EH (cell line): ENCODE measurements at regions not wholly inside any gene's neighbourhood (a gene's known extent, or its start where the extent isn't known, plus 50 kb on each side); places are given as distances from the start of the nearest gene placed in this dataset.

Experiments used
- DNase-seq: peaks from one replicate; pipeline ENCODE4 v3.0.0-alpha.2; 2015; ENCODE audit warnings: low read depth

- DNase-seq = no peak
These were observed 222.9 kb downstream of the BRD1 start for GRCh38 chr22:49604732-49605302.

DNA sequence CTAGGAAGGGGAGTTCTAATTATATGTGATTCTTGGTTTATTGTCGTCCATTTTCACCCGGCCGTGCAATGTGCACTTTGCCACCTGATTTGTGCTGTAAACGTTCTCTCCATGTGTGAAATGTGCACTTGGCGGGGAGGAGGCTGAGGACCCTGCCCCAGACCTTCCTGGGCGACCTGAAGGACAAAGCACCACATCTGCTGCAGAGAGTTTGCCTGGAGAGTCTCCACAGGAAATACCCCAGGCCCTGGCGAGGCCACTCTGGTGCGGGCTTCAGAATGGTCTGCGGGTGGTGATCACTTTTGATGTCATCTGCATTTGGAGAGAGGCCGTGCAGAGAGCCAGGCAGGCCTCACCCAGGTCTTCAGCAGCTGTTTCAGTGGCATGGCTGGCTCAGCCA lies 224.7 kb downstream of the BRD1 start:
- DNase-seq = no peak

DNA sequence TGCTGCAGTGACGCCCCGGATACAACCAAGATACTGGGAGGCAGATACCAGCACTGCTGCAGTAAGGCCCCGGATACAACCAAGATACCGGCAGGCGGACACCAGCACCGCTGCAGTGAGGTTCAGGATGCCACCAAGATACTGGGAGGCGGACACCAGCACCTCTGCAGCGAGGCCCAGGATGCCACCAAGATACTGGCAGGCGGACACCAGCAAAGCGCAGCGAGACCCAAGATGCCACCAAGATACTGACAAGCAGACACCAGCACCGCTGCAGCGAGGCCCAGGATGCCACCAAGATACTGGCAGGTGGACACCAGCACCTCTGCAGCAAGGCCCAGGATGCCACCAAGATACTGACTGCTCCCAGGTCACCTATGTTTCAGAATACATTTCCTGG lies 225.2 kb downstream of the BRD1 start:
- no peak for DNase-seq

- DNase-seq = no peak
These were observed 225.9 kb downstream of the BRD1 start for GRCh38 chr22:49601614-49602321.

DNA sequence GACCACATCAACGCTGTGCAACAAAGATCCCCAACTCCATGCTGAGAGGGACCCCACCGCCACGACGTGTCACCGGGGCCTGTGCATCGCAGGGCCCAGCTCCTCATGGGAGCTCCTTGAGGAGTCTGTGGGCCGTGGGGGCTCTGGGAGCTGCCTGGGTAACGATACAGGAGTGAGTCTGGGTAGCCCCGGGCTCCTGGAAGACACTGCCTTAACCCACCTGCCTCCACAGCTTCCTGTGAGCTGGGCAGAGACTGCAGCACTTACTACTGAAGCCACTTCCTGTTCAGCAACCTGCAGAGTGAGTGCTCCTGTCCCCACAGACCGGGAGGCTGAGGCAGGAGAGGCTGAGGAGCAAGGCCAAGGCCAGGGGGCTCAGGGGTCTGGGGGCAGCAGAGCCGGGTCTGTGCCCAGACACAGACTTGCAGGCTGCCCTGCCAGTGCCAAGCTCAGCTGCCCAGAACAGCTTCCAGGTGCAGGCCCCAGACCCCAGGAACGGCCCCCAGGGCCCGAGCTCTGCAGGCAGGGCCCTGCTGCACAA lies 226.7 kb downstream of the BRD1 start:
- no peak for DNase-seq

DNA sequence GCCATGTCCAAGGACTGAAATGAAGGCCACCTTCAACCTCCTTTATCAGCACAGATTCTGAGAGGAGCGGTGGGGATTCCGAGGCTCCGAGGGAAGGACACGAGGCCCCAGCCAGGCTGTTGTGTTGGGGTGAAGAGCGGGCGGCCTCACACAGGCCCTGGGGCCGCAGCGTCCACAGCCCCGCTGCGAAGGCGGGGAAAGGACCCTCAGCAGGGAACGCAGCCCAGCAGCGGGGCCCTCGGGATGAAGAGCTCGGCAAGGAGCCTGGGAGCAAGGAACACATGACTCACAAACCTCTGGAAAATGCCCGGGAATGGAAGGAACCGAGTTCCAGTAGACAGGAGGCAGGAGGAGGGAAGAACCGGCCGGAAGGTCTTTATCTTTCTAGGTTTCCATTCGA lies 227.2 kb downstream of the BRD1 start:
- no peak for DNase-seq

- no peak for DNase-seq
These were observed 227.8 kb downstream of the BRD1 start for GRCh38 chr22:49599691-49600455.

- no peak for DNase-seq
These were observed 228.6 kb downstream of the BRD1 start for GRCh38 chr22:49599039-49599438.

- DNase-seq = no peak
These were observed 229.3 kb downstream of the BRD1 start for GRCh38 chr22:49598338-49598737.

DNA sequence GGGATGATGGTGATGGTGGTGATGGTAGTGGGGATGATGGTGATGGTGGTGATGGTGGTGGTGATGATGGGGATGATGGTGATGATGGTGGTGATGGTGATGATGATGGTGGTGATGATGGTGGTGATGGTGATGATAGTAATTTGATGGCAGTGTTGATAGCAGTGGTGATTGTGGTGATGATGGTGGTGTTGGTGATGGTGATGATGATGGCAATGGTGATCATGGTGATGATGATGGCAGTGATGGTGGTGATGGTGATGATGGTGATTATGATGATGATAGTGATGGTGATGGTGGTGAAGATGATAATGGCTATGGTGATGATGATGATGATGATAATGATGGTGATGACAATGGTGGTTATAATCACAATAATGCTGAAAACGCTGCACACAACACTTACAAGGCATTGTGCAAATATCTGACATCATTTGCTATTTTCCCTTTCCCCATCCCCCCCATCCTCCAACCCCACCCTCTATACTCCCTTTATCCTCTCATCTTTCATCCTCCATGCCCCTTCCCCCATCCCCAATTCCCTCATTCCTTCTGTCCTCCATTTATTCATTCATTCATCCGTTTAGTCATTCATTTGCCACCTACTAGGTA lies 230.1 kb downstream of the BRD1 start:
- no peak for DNase-seq

GRCh38 chr22:49595465-49596078 lies 232.1 kb downstream of the BRD1 start:
- no peak for DNase-seq

DNA sequence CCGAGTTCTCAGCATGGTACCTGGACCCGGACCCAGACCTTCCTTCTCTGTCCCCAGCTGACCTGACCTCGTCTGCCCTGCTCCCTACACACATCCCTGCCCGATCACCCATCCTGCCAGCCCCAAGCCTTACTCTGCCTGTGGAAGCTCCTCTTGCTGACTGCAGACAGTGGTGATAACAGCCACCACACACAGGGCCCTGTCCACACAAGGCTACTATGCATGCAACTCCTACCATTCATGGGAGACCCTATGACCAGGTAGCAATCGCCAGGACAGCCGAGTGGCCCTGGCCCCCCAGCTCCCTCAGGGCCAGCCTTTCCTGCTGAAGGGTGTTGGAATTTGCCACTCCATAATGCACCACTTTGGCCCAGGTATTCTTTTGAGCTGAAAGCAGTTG lies 233.6 kb downstream of the BRD1 start:
- DNase-seq = no peak

DNA sequence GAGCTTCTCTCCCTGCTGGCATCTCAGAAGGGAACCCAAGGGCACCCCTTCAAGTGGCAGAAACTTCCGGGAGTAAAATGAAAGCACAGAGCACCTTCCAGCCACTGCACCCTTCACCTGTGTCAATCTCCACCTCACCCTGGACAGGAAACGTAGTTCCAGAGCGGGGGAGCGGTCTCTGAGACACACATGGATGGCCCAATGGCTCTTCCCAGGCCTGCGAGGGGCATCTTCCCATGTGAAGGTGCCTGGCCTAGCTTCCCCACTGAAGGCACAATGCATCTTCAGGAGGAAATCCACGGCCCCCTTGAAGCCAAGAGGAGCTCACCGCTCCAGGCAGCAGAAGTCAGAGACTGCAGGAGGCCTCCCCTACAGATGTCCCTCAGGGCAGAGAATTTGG lies 234.2 kb downstream of the BRD1 start:
- DNase-seq = no peak

DNA sequence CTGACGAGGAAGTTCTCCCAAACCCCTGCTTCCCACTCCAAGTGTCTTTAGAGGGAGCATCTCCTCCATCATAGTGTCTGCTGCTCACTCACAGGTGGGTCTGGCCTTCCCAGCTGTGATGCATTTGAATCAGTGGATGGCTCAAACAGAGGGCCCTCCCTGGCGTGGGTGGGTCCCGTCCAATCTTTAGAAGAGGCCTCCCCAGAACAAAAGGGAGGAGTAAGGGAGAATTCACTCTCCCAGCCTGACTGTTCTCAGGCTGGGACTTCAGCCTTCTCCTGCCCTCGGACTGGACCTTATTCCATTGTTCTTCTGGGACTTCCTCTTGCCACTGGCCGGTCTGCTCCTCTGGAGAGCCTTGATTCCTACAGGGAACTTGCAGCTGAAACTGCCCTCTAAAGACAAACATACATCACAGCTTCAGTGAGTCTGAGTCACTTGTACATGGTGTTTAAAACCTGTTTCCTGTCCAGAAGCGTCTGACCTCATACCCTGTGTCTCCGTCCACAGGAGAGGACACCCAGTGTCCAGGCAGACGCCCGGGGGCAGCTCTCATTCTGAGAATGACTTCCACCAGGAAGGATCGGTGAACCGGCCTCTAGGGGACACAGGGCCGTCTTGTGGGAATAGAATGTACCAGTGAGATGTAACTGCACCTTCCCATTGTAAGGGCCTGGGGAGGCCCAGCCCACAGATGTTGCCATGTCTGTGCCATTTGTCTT lies 234.7 kb downstream of the BRD1 start:
- no peak for DNase-seq

- no peak for DNase-seq
These were observed 236.7 kb downstream of the BRD1 start for GRCh38 chr22:49590851-49591445.

DNA sequence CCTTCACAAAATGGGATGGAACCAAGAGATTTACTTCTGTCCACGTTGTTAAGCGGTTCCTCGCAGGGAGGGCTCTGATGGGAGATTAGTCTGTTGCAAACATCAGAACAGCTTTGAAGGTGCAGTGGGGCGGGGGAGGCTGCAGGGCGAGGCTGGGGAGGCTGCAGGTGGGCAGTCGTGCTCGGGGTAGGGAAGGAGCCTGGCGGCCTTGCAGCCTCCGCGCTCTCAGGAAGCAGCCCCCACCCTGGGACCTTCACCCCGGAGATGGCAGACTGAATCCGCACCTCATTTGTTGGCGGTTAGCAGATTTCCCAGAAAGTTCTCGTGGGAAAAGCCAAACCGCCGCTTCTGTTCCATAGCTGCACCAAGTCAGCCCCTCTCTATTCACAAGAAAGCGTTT lies 237.3 kb downstream of the BRD1 start:
- DNase-seq = no peak

DNA sequence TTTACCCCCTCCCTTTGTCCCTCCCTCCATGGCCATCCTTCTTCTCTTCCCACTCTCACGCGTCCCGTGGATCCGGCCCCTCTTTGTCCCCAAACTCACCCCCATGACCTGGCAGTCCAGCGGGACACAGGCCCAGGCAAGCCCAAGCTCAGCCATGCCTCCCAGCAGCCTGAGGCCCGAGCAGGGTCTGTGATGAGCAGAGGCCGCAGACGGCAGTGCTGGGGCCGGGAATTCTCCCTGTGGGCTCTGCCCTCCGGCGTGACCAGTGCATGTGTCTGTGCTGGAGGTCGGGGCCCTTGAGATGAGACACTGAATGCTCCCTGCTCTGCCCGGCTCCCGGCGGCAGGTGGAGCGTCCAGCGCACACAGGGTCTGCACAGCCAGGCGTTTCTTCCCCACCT lies 237.9 kb downstream of the BRD1 start:
- DNase-seq = no peak

- DNase-seq = no peak
These were observed 238.4 kb downstream of the BRD1 start for GRCh38 chr22:49589301-49589700.

DNA sequence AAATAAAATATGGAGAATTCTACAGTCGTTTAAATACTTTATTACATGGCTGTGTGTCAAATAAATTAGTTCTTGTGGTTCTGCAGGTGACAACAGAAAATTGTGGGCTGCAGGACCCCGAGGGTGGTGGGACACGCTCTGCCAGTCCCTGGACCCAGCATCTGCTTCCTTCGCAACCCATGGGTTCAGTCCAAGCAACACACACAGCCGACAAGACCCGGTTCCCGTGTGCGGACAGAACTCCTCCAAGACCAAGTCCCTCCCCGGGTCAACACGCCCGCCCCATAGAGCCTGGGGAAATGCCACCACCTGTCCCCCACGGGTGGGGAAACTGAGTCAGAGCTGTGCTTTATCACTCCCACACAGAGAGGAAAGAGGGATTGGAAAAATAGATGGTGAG lies 238.9 kb downstream of the BRD1 start:
- no peak for DNase-seq

DNA sequence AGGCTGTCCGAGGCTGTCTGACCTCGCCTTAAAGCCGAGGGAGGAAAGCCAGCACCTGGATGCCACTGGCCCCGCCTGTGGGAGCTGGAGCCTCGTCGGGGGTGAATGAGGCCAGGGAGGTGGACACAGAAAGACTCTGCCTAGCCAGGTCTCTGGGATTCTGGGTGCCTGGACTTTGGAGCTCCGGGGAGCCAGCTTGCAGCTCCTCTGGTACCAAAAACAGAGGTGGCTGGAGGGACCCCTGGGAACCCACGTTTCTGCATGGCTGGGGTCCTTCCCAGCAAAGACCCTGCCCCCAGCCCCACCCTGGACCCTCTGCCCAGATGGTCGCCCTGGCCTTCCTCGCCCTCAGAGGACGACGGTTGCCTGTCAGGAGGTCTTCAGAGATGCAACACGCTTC lies 239.7 kb downstream of the BRD1 start:
- no peak for DNase-seq

DNA sequence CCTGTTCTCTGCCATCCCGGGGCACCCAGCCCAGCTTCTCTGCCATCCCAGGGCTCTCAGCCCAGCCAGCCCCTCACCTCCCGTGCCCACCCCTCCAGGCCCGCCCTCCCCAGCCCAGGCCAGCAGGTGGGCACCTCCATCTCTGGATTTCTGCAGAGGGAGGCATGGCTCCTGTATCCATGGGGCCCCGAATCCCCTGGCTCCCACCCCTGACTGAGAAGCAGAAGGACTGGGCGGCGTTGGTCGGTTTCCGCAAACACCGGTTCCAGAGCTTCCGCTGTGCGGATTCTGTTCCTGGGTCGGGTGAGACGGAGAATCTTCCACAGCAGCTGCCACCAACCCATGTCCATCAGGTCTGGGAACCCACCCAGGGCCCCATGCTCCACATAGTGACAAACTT lies 240.3 kb downstream of the BRD1 start:
- DNase-seq = no peak
